C4-2B (cell line): ENCODE measurements at regions not wholly inside any gene's neighbourhood (a gene's known extent, or its start where the extent isn't known, plus 50 kb on each side); places are given as distances from the start of the nearest gene placed in this dataset.

ENCODE experiments used
- ZFX ChIP-seq: fragments of 450-650 bp; IDR thresholded peaks from 2 replicates; pipeline ENCODE4 v1.6.1; 2017
- TF ChIP-seq, protein P1 (sequence below): fragments of 450-650 bp; conservative IDR thresholded peaks from 2 replicates; pipeline ENCODE4 v1.5.1; 2017; ENCODE audit warnings: mild to moderate bottlenecking

GRCh38 chr11:109350091-109350490 is 71.9 kb upstream of the C11orf87 start:
- TF ChIP-seq, protein P1, sequence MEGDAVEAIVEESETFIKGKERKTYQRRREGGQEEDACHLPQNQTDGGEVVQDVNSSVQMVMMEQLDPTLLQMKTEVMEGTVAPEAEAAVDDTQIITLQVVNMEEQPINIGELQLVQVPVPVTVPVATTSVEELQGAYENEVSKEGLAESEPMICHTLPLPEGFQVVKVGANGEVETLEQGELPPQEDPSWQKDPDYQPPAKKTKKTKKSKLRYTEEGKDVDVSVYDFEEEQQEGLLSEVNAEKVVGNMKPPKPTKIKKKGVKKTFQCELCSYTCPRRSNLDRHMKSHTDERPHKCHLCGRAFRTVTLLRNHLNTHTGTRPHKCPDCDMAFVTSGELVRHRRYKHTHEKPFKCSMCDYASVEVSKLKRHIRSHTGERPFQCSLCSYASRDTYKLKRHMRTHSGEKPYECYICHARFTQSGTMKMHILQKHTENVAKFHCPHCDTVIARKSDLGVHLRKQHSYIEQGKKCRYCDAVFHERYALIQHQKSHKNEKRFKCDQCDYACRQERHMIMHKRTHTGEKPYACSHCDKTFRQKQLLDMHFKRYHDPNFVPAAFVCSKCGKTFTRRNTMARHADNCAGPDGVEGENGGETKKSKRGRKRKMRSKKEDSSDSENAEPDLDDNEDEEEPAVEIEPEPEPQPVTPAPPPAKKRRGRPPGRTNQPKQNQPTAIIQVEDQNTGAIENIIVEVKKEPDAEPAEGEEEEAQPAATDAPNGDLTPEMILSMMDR: no peak
- no peak for TF ChIP-seq ZFX
